Skeletal muscle tissue (tissue), 3 donors: ENCODE measurements at regions not wholly inside any gene's neighbourhood (a gene's known extent, or its start where the extent isn't known, plus 50 kb on each side); places are given as distances from the start of the nearest gene placed in this dataset.
A peak's percentile ranks its signal among the peaks of the same experiment; 100 is the strongest.

Source experiments
- H3K27ac ChIP-seq: one replicate; pipeline ENCODE4 v1.7.0; 2013; ENCODE audit warnings: mild to moderate bottlenecking, low read depth, low read length, inconsistent platforms
- H3K27me3 ChIP-seq, 3 donors: one replicate each; pipeline ENCODE4 v1.7.0; 2013; ENCODE audit warnings: low read length in 3 of 3; ENCODE audit not compliant: control insufficient read depth in 3 of 3, insufficient read depth in 3 of 3
- H3K36me3 ChIP-seq, 3 donors: one replicate each; pipeline ENCODE4 v1.7.0; 2013; ENCODE audit warnings: low read length in 3 of 3; ENCODE audit not compliant: control insufficient read depth in 3 of 3, insufficient read depth in 3 of 3
- H3K4me1 ChIP-seq, 3 donors: one replicate each; pipeline ENCODE4 v1.7.0; 2013; ENCODE audit warnings: low read length in 3 of 3, mild to moderate bottlenecking in 3 of 3; ENCODE audit not compliant: control insufficient read depth in 3 of 3, insufficient read depth in 3 of 3
- H3K4me3 ChIP-seq, 3 donors: one replicate each; pipeline ENCODE4 v1.7.0; 2013; ENCODE audit warnings: low read length in 3 of 3
- H3K9ac ChIP-seq, 3 donors: one replicate each; pipeline ENCODE4 v1.7.0; 2013; ENCODE audit warnings: low read length in 3 of 3, mild to moderate bottlenecking in 3 of 3, moderate library complexity in 2 of 3, low read depth in 1 of 3
- H3K9me3 ChIP-seq, 3 donors: one replicate each; pipeline ENCODE4 v1.7.0; 2013; ENCODE audit warnings: low read length in 3 of 3; ENCODE audit not compliant: control insufficient read depth in 3 of 3
- donor health status: Osteomylitis.

DNA sequence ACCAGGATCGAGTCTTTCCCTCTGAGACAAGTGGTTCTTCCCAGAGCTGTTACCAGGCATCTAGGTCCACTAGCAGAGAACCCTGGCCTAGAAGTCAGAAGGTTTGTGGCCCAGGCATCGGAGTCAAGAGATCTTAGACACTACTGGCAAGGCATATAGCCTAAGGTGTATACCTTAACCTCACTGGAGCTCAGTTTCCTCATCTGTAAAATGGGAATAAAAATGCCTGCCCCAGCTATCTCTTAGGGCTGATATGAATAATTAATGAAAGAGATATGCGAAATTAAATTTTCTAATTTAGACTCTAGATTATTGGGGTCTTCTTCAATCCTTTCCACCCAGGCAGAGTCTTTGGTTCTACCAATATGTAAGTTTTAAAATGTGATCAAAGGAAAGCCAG lies 60.5 kb upstream of the NLK start:
- Histone ChIP-seq H3K27ac (no peak overlapping the region), H3K36me3 (no peaks in the 10 kb centered on the region), H3K4me1 (peaks cover 0 to 6% (median 0%) of the 10 kb centered on the region in 3 donors), H3K9me3 (no peaks in the 10 kb centered on the region), H3K4me3 (no peak overlapping the region), H3K27me3 (peaks cover 7 to 8% (median 7%) of the 10 kb centered on the region in 3 donors), H3K9ac (no peak overlapping the region)

DNA sequence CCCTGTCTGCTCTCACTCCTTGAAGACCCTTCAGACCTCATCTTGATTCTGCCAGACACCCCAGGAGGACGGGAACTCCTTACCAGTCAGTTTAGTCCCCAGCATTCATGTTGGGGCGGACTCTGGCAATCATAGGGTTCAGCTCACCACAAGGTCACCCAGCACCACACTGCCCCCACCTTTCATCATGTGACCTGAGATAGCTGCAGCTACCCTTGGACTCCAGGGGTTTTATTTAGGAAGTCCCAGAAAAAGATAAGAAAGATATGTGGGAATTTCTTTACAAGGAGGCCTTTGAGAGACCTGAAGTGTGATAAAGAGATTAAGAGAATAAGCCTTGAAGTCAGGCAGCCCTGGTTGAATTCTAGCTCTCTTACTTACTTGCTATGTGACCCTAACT lies 59.8 kb upstream of the NLK start:
- H3K27ac ChIP-seq = no peak overlapping the region
- peaks cover 0 to 6% (median 0%) of the 10 kb centered on the region in 3 donors for H3K4me1 ChIP-seq
- H3K36me3 ChIP-seq = no peaks in the 10 kb centered on the region
- H3K4me3 ChIP-seq = no peak overlapping the region
- no peak overlapping the region for H3K9ac ChIP-seq
- H3K27me3 ChIP-seq = peaks cover 7 to 8% (median 7%) of the 10 kb centered on the region in 3 donors
- no peaks in the 10 kb centered on the region for H3K9me3 ChIP-seq

DNA sequence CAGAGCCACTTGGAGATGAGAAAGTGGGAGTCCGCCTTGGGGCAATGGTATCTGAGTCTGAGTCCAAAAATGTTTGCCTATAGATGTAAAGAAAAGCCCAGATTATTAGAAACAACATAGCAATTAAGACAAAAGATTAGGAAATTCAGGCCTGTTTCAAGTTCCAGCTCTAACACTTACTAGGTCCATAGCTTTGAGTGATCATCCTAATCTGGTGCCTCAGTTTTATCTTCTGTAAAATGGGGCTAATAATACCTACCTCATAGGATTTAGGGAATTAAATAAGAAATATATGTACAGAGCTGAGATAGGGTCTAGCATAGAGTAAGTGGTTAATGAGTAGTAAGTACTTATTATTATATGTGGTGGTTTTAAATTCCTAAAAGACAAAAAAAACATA lies 58.6 kb upstream of the NLK start:
- H3K4me1 ChIP-seq = peaks cover 0 to 6% (median 0%) of the 10 kb centered on the region in 3 donors
- no peak overlapping the region for H3K4me3 ChIP-seq
- H3K27ac ChIP-seq = no peak overlapping the region
- no peak overlapping the region for H3K9ac ChIP-seq
- no peaks in the 10 kb centered on the region for H3K36me3 ChIP-seq
- no peaks in the 10 kb centered on the region for H3K9me3 ChIP-seq
- peaks cover 7 to 8% (median 7%) of the 10 kb centered on the region in 3 donors for H3K27me3 ChIP-seq

DNA sequence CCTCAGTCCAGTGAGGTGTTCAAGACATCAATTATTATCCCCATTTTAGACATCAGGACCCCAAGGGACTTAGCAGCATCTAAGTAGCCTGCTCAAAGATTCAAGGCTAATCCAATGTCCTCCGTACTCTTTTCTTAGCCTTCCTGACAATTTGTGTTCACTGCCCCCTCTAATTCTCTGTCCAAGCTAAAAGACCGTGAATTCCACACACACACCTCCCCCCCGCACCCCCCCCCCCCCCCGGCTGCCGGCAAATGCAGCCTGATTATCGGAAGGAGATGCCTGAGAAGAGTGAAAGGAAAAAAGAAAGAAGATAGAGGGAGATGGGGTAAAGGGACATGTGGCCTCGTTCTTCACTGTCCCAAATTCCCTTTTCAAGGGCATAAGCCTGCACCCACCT lies 58.1 kb upstream of the NLK start:
- Histone ChIP-seq H3K9ac (no peak overlapping the region), H3K4me3 (no peak overlapping the region), H3K27me3 (peaks cover 7 to 8% (median 7%) of the 10 kb centered on the region in 3 donors), H3K27ac (peak overlapping the region; percentile 71), H3K9me3 (no peaks in the 10 kb centered on the region), H3K4me1 (peaks cover 0 to 6% (median 0%) of the 10 kb centered on the region in 3 donors), H3K36me3 (no peaks in the 10 kb centered on the region)

DNA sequence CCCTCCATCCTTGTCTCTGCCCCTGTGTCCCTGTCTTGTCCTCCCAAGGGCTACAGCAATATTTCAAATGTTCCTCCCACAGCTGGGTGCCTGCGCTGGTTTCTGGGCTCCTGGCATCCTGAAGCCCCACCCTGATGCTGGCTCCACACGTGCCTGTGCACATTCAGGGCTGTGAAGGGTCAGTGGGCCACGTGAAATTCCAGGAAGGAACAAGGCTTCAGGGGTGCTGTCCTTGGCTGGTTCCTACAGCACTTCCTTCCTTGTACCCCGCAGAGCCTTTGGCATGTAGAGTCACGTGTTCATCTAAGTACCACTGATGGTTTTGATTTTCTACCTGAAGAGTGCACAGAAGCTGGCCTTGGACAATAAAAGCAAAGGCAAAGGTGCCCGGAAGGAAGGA lies 57.7 kb upstream of the NLK start:
- Histone ChIP-seq H3K9me3 (no peaks in the 10 kb centered on the region), H3K36me3 (no peaks in the 10 kb centered on the region), H3K9ac (no peak overlapping the region), H3K4me1 (peaks cover 0 to 6% (median 0%) of the 10 kb centered on the region in 3 donors), H3K27me3 (peaks cover 7 to 8% (median 7%) of the 10 kb centered on the region in 3 donors), H3K4me3 (peak overlapping the region in 1 of 3 donors; percentile 17), H3K27ac (peak overlapping the region; percentile 71)

DNA sequence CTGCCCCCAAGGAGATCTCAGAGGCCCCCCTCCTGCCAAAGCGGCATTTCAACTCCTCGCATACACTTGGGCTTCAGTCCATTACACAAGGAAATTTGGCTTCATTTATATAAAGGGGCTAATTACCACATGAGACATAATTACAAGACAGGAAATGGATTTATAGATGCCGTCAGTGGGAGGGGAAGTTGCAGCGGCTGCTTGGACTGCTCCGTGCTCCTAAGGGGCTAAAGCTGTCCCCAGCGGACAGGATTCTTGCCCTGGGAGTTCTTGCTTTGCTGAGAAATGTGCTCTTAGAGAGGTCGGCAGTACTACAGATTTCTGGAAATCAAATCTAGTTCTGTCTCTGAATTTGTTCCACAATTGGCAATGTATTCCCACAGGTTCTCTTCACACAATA lies 57.2 kb upstream of the NLK start:
- Histone ChIP-seq H3K9me3 (no peaks in the 10 kb centered on the region), H3K4me3 (no peak overlapping the region), H3K27ac (peak overlapping the region; percentile 71), H3K27me3 (peaks cover 7 to 8% (median 7%) of the 10 kb centered on the region in 3 donors), H3K36me3 (no peaks in the 10 kb centered on the region), H3K4me1 (peaks cover 0 to 6% (median 0%) of the 10 kb centered on the region in 3 donors), H3K9ac (no peak overlapping the region)

DNA sequence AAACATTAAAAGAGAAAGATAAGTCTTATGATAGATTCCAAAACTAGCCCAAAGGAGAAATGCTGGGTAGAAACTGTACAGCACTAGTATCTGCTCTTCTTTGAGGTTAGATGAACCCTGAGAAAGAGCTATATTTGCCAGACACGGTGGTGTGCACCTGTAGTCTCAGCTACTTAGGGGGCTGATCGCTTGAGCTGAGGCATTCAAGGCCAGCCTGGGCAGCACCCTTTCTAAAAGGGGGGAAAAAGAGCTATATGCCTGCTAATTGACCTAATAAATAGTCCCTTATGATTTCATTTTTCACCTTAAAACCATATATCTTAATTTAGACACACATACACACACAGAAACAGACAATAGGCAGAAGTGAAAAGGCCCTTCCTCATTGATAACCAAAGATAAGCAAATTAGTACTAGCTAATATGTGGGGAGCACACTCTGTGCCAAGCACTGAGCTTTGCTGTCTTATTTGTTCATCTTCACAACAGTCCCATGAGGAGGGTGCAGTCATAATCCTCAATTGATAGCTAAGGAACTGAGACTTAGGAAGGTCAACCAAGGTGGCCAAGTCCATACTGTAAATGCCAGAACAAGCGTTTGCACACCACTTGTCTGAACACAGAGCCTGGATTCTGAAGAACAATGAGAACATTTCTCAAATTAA lies 56.6 kb upstream of the NLK start:
- Histone ChIP-seq H3K27me3 (peaks cover 7 to 8% (median 7%) of the 10 kb centered on the region in 3 donors), H3K9ac (no peak overlapping the region)

DNA sequence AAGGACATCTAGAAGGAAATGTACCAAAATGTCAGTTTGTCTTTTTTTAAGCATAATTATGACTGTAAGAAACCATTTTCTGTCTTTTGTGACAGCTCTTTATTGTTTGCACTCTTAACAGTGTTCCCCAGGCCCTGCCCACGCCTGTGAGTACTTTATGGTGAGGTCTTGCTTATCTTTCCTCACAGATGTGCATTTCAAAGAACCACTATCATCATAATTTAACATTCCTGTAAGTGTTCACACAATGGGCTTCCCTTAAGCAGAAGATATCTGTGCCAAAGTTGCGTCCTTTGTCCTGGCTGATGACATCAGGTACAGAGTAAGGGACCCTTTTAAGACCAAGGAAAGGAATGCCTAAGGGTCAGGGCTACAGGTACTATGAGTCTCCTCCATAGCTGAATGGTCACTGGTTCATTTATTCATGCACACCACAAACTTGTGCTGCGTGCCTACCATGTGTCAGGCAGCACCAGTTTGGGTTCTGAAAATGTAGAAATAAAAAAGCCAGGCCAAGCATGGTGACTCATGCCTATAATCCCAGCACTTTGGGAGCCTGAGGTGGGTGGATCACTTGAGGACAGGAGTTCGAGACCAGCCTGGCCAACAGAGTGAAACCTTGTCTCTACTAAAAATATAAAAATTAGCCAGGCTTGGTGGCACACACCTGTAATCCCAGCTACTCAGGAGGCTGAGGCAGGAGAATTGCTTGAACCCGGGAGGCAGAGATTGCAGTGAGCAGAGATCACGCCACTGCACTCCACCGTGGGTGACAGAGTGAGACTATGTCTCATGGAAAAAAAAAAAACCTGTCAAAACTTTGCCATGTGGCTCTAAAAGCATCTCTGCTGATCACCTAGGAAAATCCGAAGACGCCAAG lies 55.4 kb upstream of the NLK start:
- Histone ChIP-seq H3K4me3 (no peak overlapping the region), H3K9ac (no peak overlapping the region), H3K4me1 (peaks cover 0 to 6% (median 0%) of the 10 kb centered on the region in 3 donors), H3K9me3 (no peaks in the 10 kb centered on the region), H3K27ac (no peak overlapping the region), H3K36me3 (no peaks in the 10 kb centered on the region), H3K27me3 (peaks cover 7 to 8% (median 7%) of the 10 kb centered on the region in 3 donors)

More for the DNA sequence above, 56.6 kb upstream of the NLK start:
- peak overlapping the region; percentile 56 for H3K27ac ChIP-seq
- H3K4me3 ChIP-seq = no peak overlapping the region
- H3K4me1 ChIP-seq = peaks cover 0 to 6% (median 0%) of the 10 kb centered on the region in 3 donors
- H3K9me3 ChIP-seq = no peaks in the 10 kb centered on the region
- no peaks in the 10 kb centered on the region for H3K36me3 ChIP-seq

DNA sequence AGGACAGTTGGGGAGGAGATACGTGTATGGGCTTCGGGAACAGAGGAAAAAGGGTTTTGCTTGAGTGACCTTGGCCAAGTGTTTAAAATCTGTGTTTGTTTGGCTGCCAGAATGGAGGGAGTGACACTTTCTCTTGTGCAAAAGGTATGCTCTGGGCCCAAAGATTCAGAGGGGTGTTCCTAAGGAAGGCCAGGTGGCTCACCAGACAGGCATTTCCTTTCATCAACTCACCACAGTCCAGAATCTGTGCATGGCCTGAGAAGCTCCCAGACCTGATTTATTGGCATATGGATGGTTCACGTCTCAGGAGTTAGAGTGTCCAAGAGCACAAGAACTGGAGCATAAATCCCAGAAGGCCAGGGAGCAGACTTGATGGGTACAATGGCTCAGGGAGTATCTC lies 53.4 kb upstream of the NLK start:
- no peaks in the 10 kb centered on the region for H3K9me3 ChIP-seq
- H3K4me3 ChIP-seq = no peak overlapping the region
- H3K4me1 ChIP-seq = peaks cover 0 to 6% (median 0%) of the 10 kb centered on the region in 3 donors

DNA sequence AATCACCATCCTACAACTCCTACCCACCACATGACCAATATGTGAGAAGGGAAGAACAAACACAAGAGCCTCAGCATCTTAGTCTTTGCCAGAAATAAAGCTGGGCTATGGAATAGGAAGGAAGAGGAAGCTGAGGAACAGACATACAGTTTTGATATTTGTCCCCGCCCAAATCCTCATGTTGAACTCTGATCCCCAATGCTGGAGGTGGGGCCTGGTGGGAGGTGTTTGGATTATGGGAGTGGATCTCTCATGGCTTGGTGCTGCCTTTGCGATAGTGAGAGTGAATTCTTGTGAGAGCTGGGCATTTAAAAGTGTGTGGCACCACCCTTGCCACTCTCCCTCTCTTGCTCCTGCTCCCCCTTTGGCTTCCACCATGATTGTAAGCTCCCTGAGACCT lies 52.4 kb upstream of the NLK start:
- no peak overlapping the region for H3K9ac ChIP-seq
- H3K27ac ChIP-seq = no peak overlapping the region
- H3K9me3 ChIP-seq = no peaks in the 10 kb centered on the region
- H3K4me3 ChIP-seq = no peak overlapping the region
- peaks cover 0 to 2% (median 0%) of the 10 kb centered on the region in 3 donors for H3K4me1 ChIP-seq
- peaks cover 1 to 4% (median 2%) of the 10 kb centered on the region in 3 donors for H3K27me3 ChIP-seq
- no peaks in the 10 kb centered on the region for H3K36me3 ChIP-seq

More for the DNA sequence above, 53.4 kb upstream of the NLK start:
- Histone ChIP-seq H3K27me3 (peaks cover 7 to 8% (median 7%) of the 10 kb centered on the region in 3 donors), H3K27ac (no peak overlapping the region), H3K9ac (no peak overlapping the region), H3K36me3 (no peaks in the 10 kb centered on the region)
